ENCODE measurements at regions not wholly inside any gene's neighbourhood (a gene's known extent, or its start where the extent isn't known, plus 50 kb on each side); places are given as distances from the start of the nearest gene placed in this dataset.

DNA sequence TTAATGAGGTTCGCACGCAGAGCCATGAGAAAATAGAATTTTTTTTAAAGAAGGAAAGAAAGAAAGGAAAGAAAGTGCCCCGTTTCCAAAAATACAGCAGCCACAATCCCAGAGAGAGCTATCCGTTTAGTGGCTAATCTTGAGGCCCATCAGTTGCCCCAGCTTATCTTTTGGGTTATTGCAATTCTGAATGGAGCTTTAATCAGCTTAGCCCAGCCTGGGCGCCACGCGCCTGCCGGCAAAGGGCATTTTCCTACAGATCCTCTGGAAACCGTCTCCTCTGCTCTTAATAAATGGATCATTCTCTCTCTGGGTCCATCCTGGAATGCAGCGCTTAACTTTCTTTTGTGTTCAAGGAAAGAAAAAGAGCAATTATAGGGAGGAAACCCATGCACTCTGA, 413.3 kb downstream of the MAFB start:
- TF ChIP-seq, protein P1, sequence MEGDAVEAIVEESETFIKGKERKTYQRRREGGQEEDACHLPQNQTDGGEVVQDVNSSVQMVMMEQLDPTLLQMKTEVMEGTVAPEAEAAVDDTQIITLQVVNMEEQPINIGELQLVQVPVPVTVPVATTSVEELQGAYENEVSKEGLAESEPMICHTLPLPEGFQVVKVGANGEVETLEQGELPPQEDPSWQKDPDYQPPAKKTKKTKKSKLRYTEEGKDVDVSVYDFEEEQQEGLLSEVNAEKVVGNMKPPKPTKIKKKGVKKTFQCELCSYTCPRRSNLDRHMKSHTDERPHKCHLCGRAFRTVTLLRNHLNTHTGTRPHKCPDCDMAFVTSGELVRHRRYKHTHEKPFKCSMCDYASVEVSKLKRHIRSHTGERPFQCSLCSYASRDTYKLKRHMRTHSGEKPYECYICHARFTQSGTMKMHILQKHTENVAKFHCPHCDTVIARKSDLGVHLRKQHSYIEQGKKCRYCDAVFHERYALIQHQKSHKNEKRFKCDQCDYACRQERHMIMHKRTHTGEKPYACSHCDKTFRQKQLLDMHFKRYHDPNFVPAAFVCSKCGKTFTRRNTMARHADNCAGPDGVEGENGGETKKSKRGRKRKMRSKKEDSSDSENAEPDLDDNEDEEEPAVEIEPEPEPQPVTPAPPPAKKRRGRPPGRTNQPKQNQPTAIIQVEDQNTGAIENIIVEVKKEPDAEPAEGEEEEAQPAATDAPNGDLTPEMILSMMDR (IDR thresholded peaks at IDR 0.05; ENCODE audit: low read length), result no peak
- no peak for TF ChIP-seq EZH2 (IDR thresholded peaks at IDR 0.05; ENCODE audit: borderline replicate concordance, low read length)
